ENCODE measurements at regions not wholly inside any gene's neighbourhood (a gene's known extent, or its start where the extent isn't known, plus 50 kb on each side); places are given as distances from the start of the nearest gene placed in this dataset.

GRCh38 chr6:11298651-11299420 lies 66.4 kb upstream of the NEDD9 start:
- no peak for TF ChIP-seq CTCF (IDR thresholded peaks at IDR 0.05; ENCODE audit: insufficient read depth, low read depth, low read length)
- Histone ChIP-seq H3K36me3 (ENCODE audit: control insufficient read depth, insufficient read depth, low read length) (no peaks in the 10 kb centered on the region), H3K4me3 (ENCODE audit: low read depth, low read length) (no peak overlapping the region), H3K27me3 (ENCODE audit: control insufficient read depth, insufficient read depth, low read length) (no peaks in the 10 kb centered on the region)
- no peak for DNase-seq (ENCODE audit: low read depth)
- POLR2A ChIA-PET = no interaction called here
- CTCF ChIA-PET = no interaction called here

- TF ChIP-seq CTCF (IDR thresholded peaks at IDR 0.05; ENCODE audit: insufficient read depth, low read depth, low read length) = no peak
- CTCF ChIA-PET = interaction anchor here (1.1 kb wide), 1 partner anchor 10 kb away, joined by 3 read pairs; no protein-coding TSS in a partner anchor
- Histone ChIP-seq H3K27me3 (ENCODE audit: control insufficient read depth, insufficient read depth, low read length) (no peaks in the 10 kb centered on the region), H3K4me3 (ENCODE audit: low read depth, low read length) (no peak overlapping the region), H3K36me3 (ENCODE audit: control insufficient read depth, insufficient read depth, low read length) (no peaks in the 10 kb centered on the region)
- POLR2A ChIA-PET = no interaction called here
- no peak for DNase-seq (ENCODE audit: low read depth)
These were observed 64.9 kb upstream of the NEDD9 start for GRCh38 chr6:11297376-11297729.

GRCh38 chr6:11296449-11297375 lies 64.2 kb upstream of the NEDD9 start:
- CTCF ChIA-PET = interaction anchor here (1.1 kb wide), 1 partner anchor 10 kb away, joined by 3 read pairs; no protein-coding TSS in a partner anchor
- DNase-seq (ENCODE audit: low read depth) = no peak
- POLR2A ChIA-PET = no interaction called here
- Histone ChIP-seq H3K27me3 (ENCODE audit: control insufficient read depth, insufficient read depth, low read length) (no peaks in the 10 kb centered on the region), H3K4me3 (ENCODE audit: low read depth, low read length) (no peak overlapping the region), H3K36me3 (ENCODE audit: control insufficient read depth, insufficient read depth, low read length) (no peaks in the 10 kb centered on the region)
- TF ChIP-seq CTCF (IDR thresholded peaks at IDR 0.05; ENCODE audit: insufficient read depth, low read depth, low read length) = no peak

GRCh38 chr6:11295969-11296368 lies 63.5 kb upstream of the NEDD9 start:
- no peak for TF ChIP-seq CTCF (IDR thresholded peaks at IDR 0.05; ENCODE audit: insufficient read depth, low read depth, low read length)
- ChIA-PET POLR2A (no interaction called here), CTCF (no interaction called here)
- no peak overlapping the region for H3K4me3 ChIP-seq (ENCODE audit: low read depth, low read length)
- no peaks in the 10 kb centered on the region for H3K27me3 ChIP-seq (ENCODE audit: control insufficient read depth, insufficient read depth, low read length)
- no peak for DNase-seq (ENCODE audit: low read depth)
- no peaks in the 10 kb centered on the region for H3K36me3 ChIP-seq (ENCODE audit: control insufficient read depth, insufficient read depth, low read length)

GRCh38 chr6:11294228-11294627 lies 61.8 kb upstream of the NEDD9 start:
- H3K4me3 ChIP-seq (ENCODE audit: low read depth, low read length) = no peak overlapping the region
- ChIA-PET POLR2A (no interaction called here), CTCF (no interaction called here)
- TF ChIP-seq CTCF (IDR thresholded peaks at IDR 0.05; ENCODE audit: insufficient read depth, low read depth, low read length) = no peak
- H3K36me3 ChIP-seq (ENCODE audit: control insufficient read depth, insufficient read depth, low read length) = no peaks in the 10 kb centered on the region
- no peak for DNase-seq (ENCODE audit: low read depth)
- no peaks in the 10 kb centered on the region; the same call in 1 of the 2 replicates for H3K27me3 ChIP-seq (ENCODE audit: control insufficient read depth, insufficient read depth, low read length)
